Endothelial cell of umbilical vein (primary cell): ENCODE measurements at regions not wholly inside any gene's neighbourhood (a gene's known extent, or its start where the extent isn't known, plus 50 kb on each side); places are given as distances from the start of the nearest gene placed in this dataset.

Experiments
- BruUV-seq: library from RNA; stranded (reverse); fragments of 400-500 nt; replicated peaks from 2 replicates; lab custom pipeline; 2021; lab: Mats Ljungman, UMichigan
- CTCF ChIA-PET: fragments of 300-600, 350-600 bp; sonication (Branson Sonifier 250); formaldehyde crosslinking; loops from one replicate; lab custom pipeline; 2021; ENCODE audit warnings: antibody characterized with exemption, inconsistent platforms; lab: Charles Lee
- POLR2A ChIA-PET: fragments of 300-600, 350-600 bp; sonication (Branson Sonifier 250); formaldehyde crosslinking; loops from one replicate; lab custom pipeline; 2021; ENCODE audit warnings: antibody characterized with exemption, inconsistent platforms; lab: Charles Lee
- DNase-seq: peaks from one replicate; pipeline ENCODE4 v3.0.0-alpha.2; 2011; ENCODE audit warnings: low read depth, low spot score
- FAIRE-seq: peaks from 2 replicates; lab custom pipeline; 2011; peaks lifted over from hg19 to GRCh38; lab: Jason Lieb, UNC
- H2AFZ ChIP-seq: 2 replicates; pipeline ENCODE4 v1.6.0; 2012; ENCODE audit warnings: low read depth, low read length, control low read depth, inconsistent platforms
- H3K27ac ChIP-seq: 2 replicates; pipeline ENCODE4 v1.5.1; 2011; ENCODE audit warnings: low read depth, mild to moderate bottlenecking, control low read depth, low read length, moderate library complexity; ENCODE audit not compliant: insufficient read depth
- H3K27me3 ChIP-seq, 2 experiments: 2 replicates each; pipeline versions ENCODE4 v1.6.0 to v1.6.1; 2011; ENCODE audit warnings: low read length in 2 of 2, mixed read lengths in 1 of 2; ENCODE audit not compliant: control insufficient read depth in 2 of 2, insufficient read depth in 2 of 2
- H3K36me3 ChIP-seq, 2 experiments: 2 replicates in 1 of 2; 3 replicates in 1 of 2; pipeline ENCODE4 v1.5.1; 2011; ENCODE audit warnings: low read length in 2 of 2, mild to moderate bottlenecking in 1 of 2, moderate library complexity in 1 of 2; ENCODE audit not compliant: control insufficient read depth in 2 of 2, insufficient read depth in 2 of 2; ENCODE audit errors: extremely low read depth in 1 of 2
- H3K4me1 ChIP-seq: 3 replicates; pipeline ENCODE4 v1.5.1; 2011; ENCODE audit warnings: mild to moderate bottlenecking, low read length; ENCODE audit not compliant: control insufficient read depth, insufficient read depth; ENCODE audit errors: extremely low read depth
- H3K4me2 ChIP-seq: 2 replicates; pipeline ENCODE4 v1.6.1; 2011; ENCODE audit warnings: low read length, control low read depth, mixed read lengths; ENCODE audit not compliant: insufficient read depth
- H3K4me3 ChIP-seq, 3 experiments: fragments of 200-600 bp in 1 of 3; sonication (generic), shearing (Covaris generic) in 1 of 3; replicated peaks in 1 of 3; 2 replicates each; pipeline ENCODE4 v1.5.1; 2011 to 2016; ENCODE audit warnings: control low read depth in 3 of 3, low read length in 3 of 3, mild to moderate bottlenecking in 2 of 3, inconsistent platforms in 1 of 3, low read depth in 1 of 3, moderate library complexity in 1 of 3; ENCODE audit not compliant: insufficient read depth in 1 of 3
- H3K79me2 ChIP-seq: 2 replicates; pipeline ENCODE4 v1.6.0; 2012; ENCODE audit warnings: low read length, inconsistent platforms; ENCODE audit not compliant: control insufficient read depth, insufficient read depth
- H3K9ac ChIP-seq: replicated peaks from 2 replicates; pipeline ENCODE3; 2011; ENCODE audit warnings: low read length, control low read depth; ENCODE audit not compliant: insufficient read depth; ENCODE audit errors: extremely low read depth
- H3K9me1 ChIP-seq: replicated peaks from 3 replicates; pipeline ENCODE4 v1.6.0; 2011; ENCODE audit warnings: mild to moderate bottlenecking, low read length; ENCODE audit not compliant: control insufficient read depth, insufficient read depth; ENCODE audit errors: extremely low read depth
- H3K9me3 ChIP-seq: replicated peaks from 2 replicates; pipeline ENCODE4 v1.5.1; 2012; ENCODE audit warnings: low read length, inconsistent platforms; ENCODE audit not compliant: control insufficient read depth, insufficient read depth
- H4K20me1 ChIP-seq: replicated peaks from 2 replicates; pipeline ENCODE3; 2011; ENCODE audit warnings: mild to moderate bottlenecking, low read length; ENCODE audit not compliant: control insufficient read depth, insufficient read depth; ENCODE audit errors: extremely low read depth
- EZH2 ChIP-seq: IDR thresholded peaks from 2 replicates; pipeline ENCODE4 v1.6.1; 2012; ENCODE audit warnings: borderline replicate concordance, low read depth, mild to moderate bottlenecking, moderate library complexity, low read length, inconsistent platforms; ENCODE audit not compliant: severe bottlenecking
- FOS ChIP-seq: IDR thresholded peaks from 2 replicates; pipeline ENCODE4 v1.6.1; 2011; ENCODE audit warnings: mild to moderate bottlenecking, low read length, moderate library complexity, borderline replicate concordance; ENCODE audit not compliant: insufficient read depth
- GATA2 ChIP-seq: IDR thresholded peaks from 2 replicates; pipeline ENCODE4 v1.7.0; 2011; ENCODE audit warnings: low read depth, mild to moderate bottlenecking, moderate library complexity, mixed read lengths, low read length; ENCODE audit not compliant: insufficient read length, insufficient read depth
- POLR2A ChIP-seq: IDR thresholded peaks from 2 replicates; pipeline ENCODE4 v1.6.1; 2012; ENCODE audit warnings: low read depth, mild to moderate bottlenecking, control low read depth, low read length
- POLR2AphosphoS5 ChIP-seq: IDR thresholded peaks from 2 replicates; pipeline ENCODE4 v1.6.1; 2012; ENCODE audit warnings: low read depth, mild to moderate bottlenecking, control low read depth, low read length, moderate library complexity; ENCODE audit not compliant: insufficient read depth
- dilution Hi-C: fragments of 300-500 bp; cut with MboI; formaldehyde crosslinking; loops from one replicate; pipeline ENCODE4 v1.15.0; 2019; ENCODE audit warnings: low sequenced_read_pairs; ENCODE audit not compliant: extremely low pct_ligation_motif_present
- intact Hi-C: fragments of 100-400 bp; cut with micrococcal nuclease; formaldehyde crosslinking; loops from one replicate; pipeline ENCODE4 v1.10.0; 2022
- TF ChIP-seq, protein P1 (sequence below): IDR thresholded peaks from 2 replicates; pipeline ENCODE4 v1.6.1; 2011; ENCODE audit not compliant: insufficient read depth, insufficient read length
- TF ChIP-seq, protein P2 (sequence below), 2 donors: IDR thresholded peaks; 1 replicate in 1 of 2; 2 replicates in 1 of 2; pipeline ENCODE4 v1.5.1; 2011; ENCODE audit warnings: low read length in 2 of 2, mild to moderate bottlenecking in 2 of 2, moderate library complexity in 2 of 2, control low read depth in 1 of 2, inconsistent platforms in 1 of 2, low read depth in 1 of 2; ENCODE audit not compliant: insufficient read depth in 1 of 2; ENCODE audit errors: extremely low read depth in 1 of 2

DNA sequence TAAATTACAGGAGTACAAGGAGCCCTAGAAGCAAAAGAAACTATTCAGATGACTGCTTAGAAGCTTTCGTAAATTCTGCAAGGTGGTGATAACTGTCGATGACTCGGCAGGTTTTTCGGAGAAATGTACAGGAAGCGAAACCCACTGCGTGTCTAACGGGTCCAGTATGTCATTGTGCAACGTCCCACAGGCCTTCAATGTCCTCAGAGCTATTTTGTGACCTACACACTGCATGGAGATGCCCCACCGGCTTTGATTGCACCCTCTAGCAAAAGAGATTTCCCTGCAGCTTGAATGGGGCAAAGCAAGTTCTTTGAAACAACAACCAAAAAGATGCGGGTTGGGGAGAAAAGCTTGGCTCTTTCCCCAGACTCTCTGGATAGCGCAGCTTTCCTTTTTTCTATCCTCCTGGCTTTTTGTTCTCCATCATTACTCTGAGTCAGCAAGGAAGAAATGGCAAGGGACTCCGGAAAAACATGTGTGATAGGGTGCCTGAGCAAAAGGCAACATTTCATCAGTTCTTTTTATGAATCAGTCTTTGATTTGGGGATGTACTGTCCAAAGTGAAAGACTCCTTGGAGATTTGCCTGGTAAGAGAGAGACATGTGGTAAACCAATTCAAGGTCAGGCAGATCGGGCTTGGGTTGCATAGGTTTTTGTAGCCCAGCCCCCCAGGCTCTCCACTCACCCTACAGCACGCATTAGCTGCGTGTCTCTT lies 112.0 kb upstream of the TBL1X start:
- intact Hi-C loops (no loop called here), dilution Hi-C loops (no loop called here)
- no peak overlapping the region for H3K9ac ChIP-seq
- H3K36me3 ChIP-seq, result no peaks in the 10 kb centered on the region
- ChIA-PET CTCF (no interaction called here), POLR2A (no interaction called here)
- H3K9me1 ChIP-seq, result no peaks in the 10 kb centered on the region
- FAIRE-seq (no peak), DNase-seq (no peak)
- TF ChIP-seq, protein P1, sequence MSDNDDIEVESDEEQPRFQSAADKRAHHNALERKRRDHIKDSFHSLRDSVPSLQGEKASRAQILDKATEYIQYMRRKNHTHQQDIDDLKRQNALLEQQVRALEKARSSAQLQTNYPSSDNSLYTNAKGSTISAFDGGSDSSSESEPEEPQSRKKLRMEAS, result no peak
- TF ChIP-seq GATA2 (no peak), FOS (no peak), POLR2A (no peak), POLR2AphosphoS5 (no peak), EZH2 (no peak)
- TF ChIP-seq, protein P2, sequence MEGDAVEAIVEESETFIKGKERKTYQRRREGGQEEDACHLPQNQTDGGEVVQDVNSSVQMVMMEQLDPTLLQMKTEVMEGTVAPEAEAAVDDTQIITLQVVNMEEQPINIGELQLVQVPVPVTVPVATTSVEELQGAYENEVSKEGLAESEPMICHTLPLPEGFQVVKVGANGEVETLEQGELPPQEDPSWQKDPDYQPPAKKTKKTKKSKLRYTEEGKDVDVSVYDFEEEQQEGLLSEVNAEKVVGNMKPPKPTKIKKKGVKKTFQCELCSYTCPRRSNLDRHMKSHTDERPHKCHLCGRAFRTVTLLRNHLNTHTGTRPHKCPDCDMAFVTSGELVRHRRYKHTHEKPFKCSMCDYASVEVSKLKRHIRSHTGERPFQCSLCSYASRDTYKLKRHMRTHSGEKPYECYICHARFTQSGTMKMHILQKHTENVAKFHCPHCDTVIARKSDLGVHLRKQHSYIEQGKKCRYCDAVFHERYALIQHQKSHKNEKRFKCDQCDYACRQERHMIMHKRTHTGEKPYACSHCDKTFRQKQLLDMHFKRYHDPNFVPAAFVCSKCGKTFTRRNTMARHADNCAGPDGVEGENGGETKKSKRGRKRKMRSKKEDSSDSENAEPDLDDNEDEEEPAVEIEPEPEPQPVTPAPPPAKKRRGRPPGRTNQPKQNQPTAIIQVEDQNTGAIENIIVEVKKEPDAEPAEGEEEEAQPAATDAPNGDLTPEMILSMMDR (IDR thresholded peaks at IDR 0.05; ENCODE audit: extremely low read depth in 1 of 2, insufficient read depth in 1 of 2, low read depth in 1 of 2, low read length in 2 of 2), result no peak
- peaks cover 7% of the 10 kb centered on the region for H3K4me1 ChIP-seq
- no peak overlapping the region for H3K4me3 ChIP-seq
- H3K27ac ChIP-seq, result no peak overlapping the region
- no peaks in the 10 kb centered on the region for H4K20me1 ChIP-seq
- no peak overlapping the region for H2AFZ ChIP-seq
- no peak overlapping the region for H3K4me2 ChIP-seq
- H3K27me3 ChIP-seq, result no peaks in the 10 kb centered on the region
- no TSS peak for BruUV-seq
- H3K79me2 ChIP-seq, result no peaks in the 10 kb centered on the region
- H3K9me3 ChIP-seq, result no peaks in the 10 kb centered on the region
